Mesenchymal stem cell (in vitro differentiated cells and primary cell): ENCODE measurements at regions not wholly inside any gene's neighbourhood (a gene's known extent, or its start where the extent isn't known, plus 50 kb on each side); places are given as distances from the start of the nearest gene placed in this dataset.

Source experiments
- DNase-seq: peaks from one replicate; pipeline ENCODE4 v3.0.0-alpha.2; 2013
- H2AFZ ChIP-seq: one replicate; pipeline ENCODE4 v1.6.1; 2013; ENCODE audit warnings: low read depth, mild to moderate bottlenecking, control low read depth, inconsistent platforms, low read length, moderate library complexity
- H2AK5ac ChIP-seq: 2 replicates; pipeline ENCODE4 v1.6.1; 2013; ENCODE audit warnings: low read length, moderate library complexity, mild to moderate bottlenecking, inconsistent platforms; ENCODE audit not compliant: severe bottlenecking
- H2BK120ac ChIP-seq: one replicate; pipeline ENCODE4 v1.6.1; 2013; ENCODE audit warnings: low read depth, mild to moderate bottlenecking, inconsistent platforms, low read length, moderate library complexity
- H2BK12ac ChIP-seq, 2 experiments: one replicate each; pipeline ENCODE4 v1.6.1; 2013; ENCODE audit warnings: inconsistent platforms in 2 of 2, low read length in 2 of 2, mild to moderate bottlenecking in 2 of 2, moderate library complexity in 2 of 2, control low read depth in 1 of 2
- H2BK15ac ChIP-seq: one replicate; pipeline ENCODE4 v1.6.1; 2013; ENCODE audit warnings: mild to moderate bottlenecking, low read depth, inconsistent platforms; ENCODE audit not compliant: poor library complexity, severe bottlenecking
- H2BK5ac ChIP-seq: 2 replicates; pipeline ENCODE4 v1.6.1; 2013; ENCODE audit warnings: low read depth, mild to moderate bottlenecking, low read length, control low read depth, inconsistent platforms; ENCODE audit not compliant: poor library complexity, severe bottlenecking
- H3K14ac ChIP-seq, 2 experiments: one replicate each; pipeline ENCODE4 v1.6.1; 2013; ENCODE audit warnings: inconsistent platforms in 2 of 2, low read length in 2 of 2, control low read depth in 1 of 2, mild to moderate bottlenecking in 1 of 2, moderate library complexity in 1 of 2
- H3K18ac ChIP-seq, 2 experiments: one replicate each; pipeline ENCODE4 v1.6.1; 2013; ENCODE audit warnings: inconsistent platforms in 2 of 2, low read length in 2 of 2, control low read depth in 1 of 2, low read depth in 1 of 2, mild to moderate bottlenecking in 1 of 2
- H3K23ac ChIP-seq, 2 experiments: one replicate each; pipeline ENCODE4 v1.6.1; 2013; ENCODE audit warnings: inconsistent platforms in 2 of 2, low read length in 2 of 2, mild to moderate bottlenecking in 2 of 2, moderate library complexity in 2 of 2, control low read depth in 1 of 2
- H3K27ac ChIP-seq: 2 replicates; pipeline ENCODE4 v1.5.1; 2013; ENCODE audit warnings: mild to moderate bottlenecking, moderate library complexity, low read length, control low read depth, inconsistent platforms; ENCODE audit not compliant: poor library complexity, severe bottlenecking
- H3K27me3 ChIP-seq, 2 experiments: 2 replicates each; pipeline versions ENCODE4 v1.6.1 to v1.7.0; 2013; ENCODE audit warnings: low read length in 2 of 2, mild to moderate bottlenecking in 2 of 2, moderate library complexity in 2 of 2, control low read depth in 1 of 2, inconsistent platforms in 1 of 2; ENCODE audit not compliant: control insufficient read depth in 1 of 2, insufficient read depth in 1 of 2
- H3K36me3 ChIP-seq, 2 experiments: 2 replicates each; pipeline versions ENCODE4 v1.6.1 to v1.7.0; 2013; ENCODE audit warnings: low read length in 2 of 2, control low read depth in 1 of 2, inconsistent platforms in 1 of 2, low read depth in 1 of 2, mild to moderate bottlenecking in 1 of 2; ENCODE audit not compliant: insufficient read depth in 2 of 2, control insufficient read depth in 1 of 2
- H3K4ac ChIP-seq, 2 experiments: one replicate each; pipeline ENCODE4 v1.6.1; 2013; ENCODE audit warnings: inconsistent platforms in 2 of 2, low read length in 2 of 2, mild to moderate bottlenecking in 2 of 2, moderate library complexity in 2 of 2, control low read depth in 1 of 2, low read depth in 1 of 2
- H3K4me1 ChIP-seq: 2 replicates; pipeline ENCODE4 v1.6.1; 2013; ENCODE audit warnings: low read depth, low read length, control low read depth; ENCODE audit not compliant: control insufficient read depth, insufficient read depth
- H3K4me2 ChIP-seq: 2 replicates; pipeline ENCODE4 v1.6.1; 2013; ENCODE audit warnings: low read length, mild to moderate bottlenecking, inconsistent platforms; ENCODE audit not compliant: poor library complexity, severe bottlenecking
- H3K4me3 ChIP-seq, 2 experiments: 2 replicates each; pipeline versions ENCODE4 v1.5.1 to v1.7.0; 2013; ENCODE audit warnings: low read length in 2 of 2, mild to moderate bottlenecking in 2 of 2, control low read depth in 1 of 2, low read depth in 1 of 2; ENCODE audit not compliant: insufficient read depth in 1 of 2
- H3K79me1 ChIP-seq: replicated peaks from 2 replicates; pipeline ENCODE4 v1.6.1; 2013; ENCODE audit warnings: mild to moderate bottlenecking, control low read depth, low read length, inconsistent platforms; ENCODE audit not compliant: poor library complexity, severe bottlenecking
- H3K9ac ChIP-seq: 2 replicates; pipeline ENCODE4 v1.7.0; 2013; ENCODE audit warnings: mild to moderate bottlenecking, low read length, moderate library complexity
- H3K9me3 ChIP-seq: 2 replicates; pipeline ENCODE4 v1.7.0; 2013; ENCODE audit warnings: mild to moderate bottlenecking, low read length; ENCODE audit not compliant: control insufficient read depth
- H4K8ac ChIP-seq: one replicate; pipeline ENCODE4 v1.6.1; 2013; ENCODE audit warnings: inconsistent platforms, mild to moderate bottlenecking, low read length, moderate library complexity
- H4K91ac ChIP-seq: one replicate; pipeline ENCODE4 v1.6.1; 2013; ENCODE audit warnings: mild to moderate bottlenecking, low read length, inconsistent platforms
- WGBS: methylation state at CpG from one replicate; pipeline ENCODE4 v1.1.7; 2013; ENCODE audit warnings: mixed read lengths; 5-methylcytosine and 5-hydroxymethylcytosine counted together

- H4K91ac ChIP-seq: peak overlapping the region; percentile 21
- H3K4me3 ChIP-seq: no peak overlapping the region
- H2BK12ac ChIP-seq: peak overlapping the region; percentile 7 to 49
- H3K14ac ChIP-seq: no peak overlapping the region
- peak overlapping the region; percentile 90 for H2BK15ac ChIP-seq
- peak overlapping the region; percentile 97 for H2AK5ac ChIP-seq
- no peak overlapping the region for H2BK120ac ChIP-seq
- H3K9me3 ChIP-seq: no peaks in the 10 kb centered on the region
- H3K4me1 ChIP-seq: peaks cover 25% of the 10 kb centered on the region
- WGBS: 72% methylated on average over 8 of the region's 10 CpGs
- peak overlapping the region; percentile 59 for H3K9ac ChIP-seq
- H3K27ac ChIP-seq: peak overlapping the region; percentile 85
- no peaks in the 10 kb centered on the region for H3K79me1 ChIP-seq
- H3K36me3 ChIP-seq: no peaks in the 10 kb centered on the region
- no peak for DNase-seq
- H4K8ac ChIP-seq: peak overlapping the region; percentile 38
- peak overlapping the region in 1 of 2 experiments; percentile 67 for H3K18ac ChIP-seq
- H3K23ac ChIP-seq: peak overlapping the region in 1 of 2 experiments; percentile 46
- H2AFZ ChIP-seq: no peak overlapping the region
- H3K4ac ChIP-seq: no peak overlapping the region
- peak overlapping the region; percentile 85 for H2BK5ac ChIP-seq
- H3K27me3 ChIP-seq: no peaks in the 10 kb centered on the region
- H3K4me2 ChIP-seq: peak overlapping the region; percentile 8
Observed at GRCh38 chr2:20516646-20517341, 69.9 kb downstream of the RHOB start.

- Histone ChIP-seq H2BK120ac (no peak overlapping the region), H2BK5ac (no peak overlapping the region), H3K4me3 (no peak overlapping the region), H3K4me1 (peaks cover 35% of the 10 kb centered on the region), H3K14ac (no peak overlapping the region), H2AFZ (no peak overlapping the region), H4K91ac (no peak overlapping the region), H3K9ac (no peak overlapping the region), H3K4me2 (no peak overlapping the region), H4K8ac (no peak overlapping the region), H3K79me1 (no peaks in the 10 kb centered on the region), H2AK5ac (peak overlapping the region; percentile 10), H3K36me3 (no peaks in the 10 kb centered on the region), H3K18ac (no peak overlapping the region), H2BK15ac (no peak overlapping the region), H3K4ac (no peak overlapping the region), H3K27ac (no peak overlapping the region), H3K27me3 (no peaks in the 10 kb centered on the region), H3K9me3 (no peaks in the 10 kb centered on the region), H2BK12ac (no peak overlapping the region), H3K23ac (no peak overlapping the region)
- WGBS: 94% methylated on average over 3 of the region's 3 CpGs
- DNase-seq: no peak
Observed at GRCh38 chr2:20519309-20519708, 72.4 kb downstream of the RHOB start.

GRCh38 chr2:20520128-20520527, 73.3 kb downstream of the RHOB start:
- H3K14ac ChIP-seq: no peak overlapping the region
- no peak overlapping the region for H2BK15ac ChIP-seq
- H4K91ac ChIP-seq: no peak overlapping the region
- H3K36me3 ChIP-seq: no peaks in the 10 kb centered on the region
- no peak overlapping the region for H3K4me3 ChIP-seq
- no peaks in the 10 kb centered on the region for H3K9me3 ChIP-seq
- no peak overlapping the region for H2BK120ac ChIP-seq
- no peak overlapping the region for H3K4me2 ChIP-seq
- no peak overlapping the region for H2AFZ ChIP-seq
- H3K9ac ChIP-seq: no peak overlapping the region
- no peak overlapping the region for H3K4ac ChIP-seq
- H3K27ac ChIP-seq: no peak overlapping the region
- H3K79me1 ChIP-seq: no peaks in the 10 kb centered on the region
- 96% methylated on average over 10 of the region's 10 CpGs for WGBS
- DNase-seq: no peak
- no peak overlapping the region for H3K23ac ChIP-seq
- no peak overlapping the region for H3K18ac ChIP-seq
- no peaks in the 10 kb centered on the region for H3K27me3 ChIP-seq
- H2AK5ac ChIP-seq: peak overlapping the region; percentile 44
- H4K8ac ChIP-seq: no peak overlapping the region
- H3K4me1 ChIP-seq: peaks cover 36% of the 10 kb centered on the region
- H2BK5ac ChIP-seq: no peak overlapping the region
- peak overlapping the region in 1 of 2 experiments; percentile 34 for H2BK12ac ChIP-seq

GRCh38 chr2:20521193-20521592, 74.3 kb downstream of the RHOB start:
- Histone ChIP-seq H3K36me3 (no peaks in the 10 kb centered on the region), H4K8ac (no peak overlapping the region), H3K4me3 (no peak overlapping the region), H2BK5ac (no peak overlapping the region), H4K91ac (no peak overlapping the region), H3K27ac (no peak overlapping the region), H2AFZ (no peak overlapping the region), H3K79me1 (no peaks in the 10 kb centered on the region), H2AK5ac (no peak overlapping the region), H3K4me2 (no peak overlapping the region), H2BK12ac (no peak overlapping the region), H3K23ac (no peak overlapping the region), H3K14ac (no peak overlapping the region), H3K4ac (no peak overlapping the region), H3K4me1 (peaks cover 31% of the 10 kb centered on the region), H2BK120ac (no peak overlapping the region), H3K9ac (no peak overlapping the region), H2BK15ac (no peak overlapping the region), H3K18ac (no peak overlapping the region), H3K27me3 (no peaks in the 10 kb centered on the region), H3K9me3 (no peaks in the 10 kb centered on the region)
- no peak for DNase-seq
- 86% methylated on average over 4 of the region's 4 CpGs for WGBS
